LNCAP (cell line): ENCODE measurements at regions not wholly inside any gene's neighbourhood (a gene's known extent, or its start where the extent isn't known, plus 50 kb on each side); places are given as distances from the start of the nearest gene placed in this dataset.

Experiments used
- TF ChIP-seq, protein P1 (sequence below): fragments of 450-650 bp; IDR thresholded peaks from 2 replicates; pipeline ENCODE4 v1.5.1; 2017; ENCODE audit warnings: mild to moderate bottlenecking

DNA sequence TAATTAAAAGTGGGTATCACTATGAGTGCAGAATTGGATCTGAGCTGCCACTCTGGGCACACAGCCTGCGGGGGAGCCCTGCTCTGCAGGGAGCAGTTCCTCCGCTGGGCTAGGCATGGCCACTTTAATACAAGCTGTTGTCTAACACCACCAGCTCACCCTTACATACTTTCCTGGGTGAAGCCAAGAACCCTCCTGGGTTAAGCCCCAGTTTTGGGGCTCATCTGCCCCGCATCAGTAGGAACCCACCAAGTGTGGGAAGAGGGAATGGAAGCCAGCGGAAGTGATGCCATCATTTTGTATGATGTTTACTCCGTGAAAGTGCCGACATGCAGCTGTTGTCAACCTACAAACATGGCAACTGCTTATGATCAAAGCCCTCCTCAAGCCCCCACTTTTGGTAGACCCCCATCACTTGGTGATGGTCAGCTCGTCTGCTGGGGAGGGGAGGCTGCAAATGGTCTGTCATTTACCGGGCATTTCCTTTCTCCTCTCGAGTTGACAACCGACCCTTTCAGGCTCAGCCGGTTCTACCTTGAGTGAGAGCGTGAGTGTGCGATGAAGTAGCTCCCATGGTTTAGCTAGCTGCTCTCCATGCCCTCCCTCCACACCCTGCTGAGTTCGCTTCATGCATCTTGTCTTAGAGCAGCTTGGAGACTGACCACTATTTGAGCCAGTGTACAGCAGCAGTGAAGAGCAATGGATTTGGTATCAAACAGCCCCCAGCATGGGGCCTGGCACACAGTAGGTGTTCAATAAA, 95.3 kb upstream of the IER5L start:
- TF ChIP-seq, protein P1, sequence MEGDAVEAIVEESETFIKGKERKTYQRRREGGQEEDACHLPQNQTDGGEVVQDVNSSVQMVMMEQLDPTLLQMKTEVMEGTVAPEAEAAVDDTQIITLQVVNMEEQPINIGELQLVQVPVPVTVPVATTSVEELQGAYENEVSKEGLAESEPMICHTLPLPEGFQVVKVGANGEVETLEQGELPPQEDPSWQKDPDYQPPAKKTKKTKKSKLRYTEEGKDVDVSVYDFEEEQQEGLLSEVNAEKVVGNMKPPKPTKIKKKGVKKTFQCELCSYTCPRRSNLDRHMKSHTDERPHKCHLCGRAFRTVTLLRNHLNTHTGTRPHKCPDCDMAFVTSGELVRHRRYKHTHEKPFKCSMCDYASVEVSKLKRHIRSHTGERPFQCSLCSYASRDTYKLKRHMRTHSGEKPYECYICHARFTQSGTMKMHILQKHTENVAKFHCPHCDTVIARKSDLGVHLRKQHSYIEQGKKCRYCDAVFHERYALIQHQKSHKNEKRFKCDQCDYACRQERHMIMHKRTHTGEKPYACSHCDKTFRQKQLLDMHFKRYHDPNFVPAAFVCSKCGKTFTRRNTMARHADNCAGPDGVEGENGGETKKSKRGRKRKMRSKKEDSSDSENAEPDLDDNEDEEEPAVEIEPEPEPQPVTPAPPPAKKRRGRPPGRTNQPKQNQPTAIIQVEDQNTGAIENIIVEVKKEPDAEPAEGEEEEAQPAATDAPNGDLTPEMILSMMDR: no peak

DNA sequence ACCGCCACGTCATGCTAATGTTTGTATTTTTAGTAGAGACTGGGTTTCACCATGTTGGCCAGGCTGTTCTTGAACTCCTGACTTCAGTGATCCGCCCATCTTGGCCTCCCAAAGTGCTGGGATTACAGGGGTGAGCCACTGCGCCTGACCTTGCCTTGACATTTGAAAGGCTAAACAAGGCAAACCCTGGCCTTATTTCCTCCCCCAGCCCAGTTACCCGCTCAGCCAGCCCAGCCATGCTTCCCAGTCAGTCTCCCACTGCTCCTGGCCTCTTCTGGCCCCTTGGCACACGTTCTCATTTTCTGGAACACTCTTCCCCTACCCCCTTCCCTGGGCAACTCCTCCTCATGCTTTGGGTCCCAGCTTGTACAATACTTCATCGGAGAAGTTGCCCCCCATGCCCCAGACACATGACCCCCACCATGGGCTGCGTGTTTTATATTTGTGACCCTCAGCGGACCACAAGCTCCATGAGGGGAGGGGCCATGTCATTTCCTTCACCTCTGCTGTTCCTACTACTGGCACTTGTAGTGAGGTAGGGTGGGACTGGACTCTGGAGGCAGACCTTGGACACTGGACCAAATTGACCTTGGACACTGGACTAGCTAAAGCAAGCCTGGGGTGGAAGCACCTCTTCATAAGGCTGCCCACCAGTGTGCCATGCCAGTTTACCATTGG, 94.4 kb upstream of the IER5L start:
- TF ChIP-seq, protein P1: no peak

DNA sequence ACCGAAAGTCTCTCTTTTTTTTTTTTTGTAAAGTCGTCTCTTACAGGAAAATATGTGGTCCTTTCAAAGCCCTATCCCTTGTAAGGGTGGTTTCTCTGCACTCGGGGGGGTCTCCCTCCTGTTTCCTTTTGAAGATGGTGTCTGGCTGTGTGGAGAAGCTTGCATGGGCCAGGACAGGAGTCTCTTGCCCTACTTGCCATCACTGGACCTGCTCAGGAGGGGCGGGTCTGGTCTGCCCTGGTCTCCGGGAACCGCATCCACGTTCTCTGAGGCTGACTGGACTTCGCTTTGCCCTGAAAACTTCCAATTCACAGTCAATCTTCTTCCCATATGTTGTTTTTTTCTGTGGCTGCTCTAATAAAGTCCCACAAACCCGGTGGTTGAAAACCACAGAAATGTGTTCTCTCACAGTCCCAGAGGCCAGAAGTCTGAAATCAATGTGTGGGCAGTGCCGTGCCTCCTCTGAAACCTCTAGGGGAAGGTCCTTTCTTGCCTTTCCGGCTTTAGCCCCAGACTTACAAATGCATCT, 92.9 kb upstream of the IER5L start:
- TF ChIP-seq, protein P1: no peak

DNA sequence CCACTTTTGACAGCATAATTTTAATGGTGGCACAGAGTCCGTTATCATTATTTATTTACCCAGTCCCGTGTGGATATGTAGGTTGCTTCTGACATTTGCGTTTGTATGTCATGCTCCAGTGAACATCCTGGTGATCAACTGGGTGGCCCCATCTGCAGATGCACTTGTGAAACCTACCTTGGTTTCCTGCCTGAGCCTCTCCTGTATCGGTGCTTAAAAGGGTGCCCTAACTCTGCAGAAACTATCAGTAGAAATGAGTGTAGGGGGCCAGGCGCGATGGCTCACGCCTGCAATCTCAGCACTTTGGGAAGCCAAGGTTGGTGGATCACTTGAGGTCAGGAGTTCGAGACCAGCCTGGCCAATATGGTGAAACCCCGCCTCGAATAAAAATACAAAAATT, 92.1 kb upstream of the IER5L start:
- TF ChIP-seq, protein P1: no peak

DNA sequence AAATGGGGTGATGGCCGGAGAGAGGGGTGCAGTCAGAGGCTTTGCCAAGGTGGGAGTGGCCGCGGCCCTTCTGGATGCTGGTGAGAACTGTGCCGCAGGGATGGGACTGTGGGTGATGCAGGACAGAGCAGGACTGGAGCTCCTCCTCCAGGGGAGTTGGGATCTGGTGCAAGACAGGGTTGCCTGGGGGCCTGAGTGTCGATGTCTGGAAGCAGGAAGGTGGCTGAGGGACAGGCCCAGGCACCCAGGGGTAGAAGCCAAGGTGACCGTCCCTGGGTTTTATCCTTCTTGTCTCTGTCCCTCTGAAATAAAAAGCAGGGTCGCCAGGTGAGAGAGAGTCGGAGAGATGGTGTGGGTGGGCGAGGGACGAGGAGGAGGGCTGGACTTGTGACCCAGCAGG, 89.1 kb upstream of the IER5L start:
- TF ChIP-seq, protein P1: no peak

DNA sequence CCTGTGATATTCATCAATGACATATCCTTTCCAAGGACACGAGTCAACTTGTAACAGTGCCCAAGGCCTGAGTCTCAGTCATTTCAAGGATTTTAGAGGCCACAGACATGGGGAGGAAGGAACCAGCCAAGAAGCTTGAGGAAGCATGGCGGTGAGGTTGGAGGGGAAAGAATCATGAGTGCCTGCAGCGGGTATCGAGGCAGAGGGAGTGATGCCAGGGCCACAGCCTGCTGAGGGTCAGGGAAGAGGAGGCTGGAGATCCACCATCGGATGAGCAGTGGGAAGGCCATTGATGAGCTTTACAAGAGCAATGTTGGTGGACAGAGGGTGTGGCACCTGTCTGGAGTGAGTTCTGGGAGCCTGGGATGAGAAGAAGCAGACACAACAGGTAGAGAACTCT, 88.5 kb upstream of the IER5L start:
- TF ChIP-seq, protein P1: no peak

DNA sequence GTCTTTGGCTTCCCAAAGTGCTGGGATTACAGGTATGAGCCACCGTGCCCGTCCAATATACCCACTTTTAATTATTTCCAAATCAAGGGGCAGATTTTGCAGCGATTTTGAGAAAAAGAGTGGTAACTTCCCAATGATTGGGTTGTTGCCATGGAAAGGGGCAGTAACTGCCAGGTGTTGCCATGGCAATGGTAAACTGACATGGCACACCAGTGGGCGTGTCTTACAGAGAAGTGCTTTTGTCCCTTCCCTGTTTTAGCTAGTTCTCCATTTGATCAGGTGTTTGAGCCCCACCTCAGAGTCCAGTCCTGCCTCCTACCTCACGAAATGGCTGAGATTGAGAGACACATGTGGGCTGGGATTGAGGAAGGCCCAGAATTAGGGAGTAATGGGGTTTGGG, 86.3 kb upstream of the IER5L start:
- TF ChIP-seq, protein P1: no peak
